OCI-LY7 (cell line): ENCODE measurements at regions not wholly inside any gene's neighbourhood (a gene's known extent, or its start where the extent isn't known, plus 50 kb on each side); places are given as distances from the start of the nearest gene placed in this dataset.

Experiments
- BruUV-seq: library from RNA; stranded (reverse); fragments of 400-500 nt; replicated peaks from 2 replicates; lab custom pipeline; 2021; lab: Mats Ljungman, UMichigan
- CTCF ChIA-PET: fragments of 300-600 bp; sonication (Branson Sonifier 250); formaldehyde crosslinking; loops from one replicate; lab custom pipeline; 2022; ENCODE audit warnings: antibody characterized with exemption; ENCODE audit not compliant: unreplicated experiment; lab: Charles Lee
- POLR2A ChIA-PET: fragments of 300-600 bp; sonication (Branson Sonifier 250); formaldehyde crosslinking; loops from one replicate; lab custom pipeline; 2022; ENCODE audit warnings: antibody characterized with exemption; lab: Charles Lee
- DNase-seq: peaks from one replicate; pipeline ENCODE4 v3.0.0-alpha.2; 2015; ENCODE audit warnings: low spot score
- H2AFZ ChIP-seq: fragments of 200-600 bp; sonication (generic), shearing (Covaris generic); 2 replicates; pipeline ENCODE4 v1.6.1; 2014; ENCODE audit warnings: mild to moderate bottlenecking, antibody characterized with exemption, low read length, moderate library complexity
- H3K27ac ChIP-seq: fragments of 200-600 bp; sonication (generic); 2 replicates; pipeline ENCODE4 v1.5.1; 2014; ENCODE audit warnings: mixed run types, low read depth, mild to moderate bottlenecking, moderate library complexity, low read length, inconsistent platforms; ENCODE audit not compliant: poor library complexity, severe bottlenecking
- H3K36me3 ChIP-seq: fragments of 200-600 bp; sonication (generic); 2 replicates; pipeline ENCODE4 v1.6.1; 2014; ENCODE audit warnings: mild to moderate bottlenecking, antibody characterized with exemption, low read length, moderate library complexity, mixed read lengths; ENCODE audit not compliant: insufficient read depth
- H3K4me1 ChIP-seq: fragments of 200-600 bp; sonication (generic); 2 replicates; pipeline ENCODE4 v1.5.1; 2014; ENCODE audit warnings: mild to moderate bottlenecking, low read length; ENCODE audit not compliant: insufficient read depth, poor library complexity, severe bottlenecking
- H3K4me2 ChIP-seq: fragments of 200-600 bp; sonication (generic); 2 replicates; pipeline ENCODE4 v1.6.1; 2014; ENCODE audit warnings: mild to moderate bottlenecking, low read length
- H3K4me3 ChIP-seq: fragments of 200-600 bp; sonication (generic); 2 replicates; pipeline ENCODE4 v1.5.1; 2014; ENCODE audit warnings: mild to moderate bottlenecking, low read depth, low read length; ENCODE audit not compliant: poor library complexity, severe bottlenecking
- H3K79me2 ChIP-seq: fragments of 200-600 bp; sonication (generic); 2 replicates; pipeline ENCODE4 v1.6.1; 2016; ENCODE audit warnings: low read depth, mild to moderate bottlenecking, low read length, moderate library complexity, mixed read lengths; ENCODE audit not compliant: insufficient read depth
- H3K9me2 ChIP-seq: fragments of 200-600 bp; sonication (generic); 2 replicates; pipeline ENCODE4 v1.6.1; 2016; ENCODE audit warnings: mild to moderate bottlenecking, low read length, mixed read lengths; ENCODE audit not compliant: insufficient read depth
- H3K9me3 ChIP-seq: fragments of 200-600 bp; sonication (generic); 2 replicates; pipeline ENCODE4 v1.6.1; 2014; ENCODE audit warnings: mild to moderate bottlenecking, mixed run types, low read length, mixed read lengths
- H4K20me1 ChIP-seq: fragments of 200-600 bp; sonication (generic); 2 replicates; pipeline ENCODE4 v1.6.1; 2014; ENCODE audit warnings: mild to moderate bottlenecking, antibody characterized with exemption, low read length, moderate library complexity, mixed read lengths; ENCODE audit not compliant: insufficient read depth
- CTCF ChIP-seq: fragments of 200-600 bp; sonication (generic); conservative IDR thresholded peaks from 2 replicates; pipeline ENCODE4 v1.5.1; 2014; ENCODE audit warnings: mild to moderate bottlenecking, antibody characterized with exemption, low read length, moderate library complexity, mixed read lengths
- EZH2phosphoT487 ChIP-seq: fragments of 200-600 bp; sonication (generic); IDR thresholded peaks from 2 replicates; pipeline ENCODE4 v1.6.1; 2018; ENCODE audit warnings: low read depth, borderline replicate concordance, mild to moderate bottlenecking, mixed run types, antibody characterized with exemption, low read length, moderate library complexity, mixed read lengths
- intact Hi-C: fragments of 100-400 bp; cut with micrococcal nuclease; formaldehyde crosslinking; loops from one replicate; pipeline ENCODE4 v1.10.0; 2022; ENCODE audit not compliant: unreplicated experiment

- H2AFZ ChIP-seq = no peak overlapping the region
- CTCF ChIA-PET = no interaction called here
- no peaks in the 10 kb centered on the region for H3K9me2 ChIP-seq
- DNase-seq = no peak
- H3K4me3 ChIP-seq = no peak overlapping the region
- H3K27ac ChIP-seq = no peak overlapping the region
- H3K79me2 ChIP-seq = no peaks in the 10 kb centered on the region
- intact Hi-C loops = no loop called here
- TF ChIP-seq EZH2phosphoT487 (no peak), CTCF (no peak)
- H3K4me1 ChIP-seq = peaks cover 16% of the 10 kb centered on the region
- no TSS peak for BruUV-seq
- H4K20me1 ChIP-seq = no peaks in the 10 kb centered on the region
- H3K9me3 ChIP-seq = no peaks in the 10 kb centered on the region
- POLR2A ChIA-PET = no interaction called here
- H3K4me2 ChIP-seq = no peak overlapping the region
- H3K36me3 ChIP-seq = no peaks in the 10 kb centered on the region
These were observed 230.0 kb upstream of the EGLN3 start for GRCh38 chr14:34180869-34181268.

- POLR2A ChIA-PET = no interaction called here
These were observed 229.6 kb upstream of the EGLN3 start for GRCh38 chr14:34180434-34180833.

GRCh38 chr14:34179727-34180126, 228.9 kb upstream of the EGLN3 start:
- Histone ChIP-seq H3K79me2 (no peaks in the 10 kb centered on the region), H3K27ac (no peak overlapping the region), H4K20me1 (no peaks in the 10 kb centered on the region), H3K4me3 (no peak overlapping the region), H3K9me2 (no peaks in the 10 kb centered on the region), H2AFZ (no peak overlapping the region), H3K4me1 (peaks cover 27% of the 10 kb centered on the region), H3K9me3 (no peaks in the 10 kb centered on the region), H3K4me2 (no peak overlapping the region), H3K36me3 (no peaks in the 10 kb centered on the region)
- ChIA-PET POLR2A (no interaction called here), CTCF (no interaction called here)
- no TSS peak for BruUV-seq
- no peak for DNase-seq
- intact Hi-C loops = no loop called here
- TF ChIP-seq EZH2phosphoT487 (no peak), CTCF (no peak)

More at GRCh38 chr14:34180434-34180833, 229.6 kb upstream of the EGLN3 start:
- Histone ChIP-seq H2AFZ (no peak overlapping the region), H3K9me2 (no peaks in the 10 kb centered on the region), H3K36me3 (no peaks in the 10 kb centered on the region), H3K9me3 (no peaks in the 10 kb centered on the region), H3K27ac (no peak overlapping the region), H3K4me1 (peaks cover 20% of the 10 kb centered on the region), H3K79me2 (no peaks in the 10 kb centered on the region), H3K4me2 (no peak overlapping the region), H3K4me3 (no peak overlapping the region), H4K20me1 (no peaks in the 10 kb centered on the region)
- BruUV-seq = no TSS peak
- no peak for DNase-seq
- intact Hi-C loops = no loop called here
- CTCF ChIA-PET = no interaction called here
- no peak for TF ChIP-seq EZH2phosphoT487
- TF ChIP-seq CTCF = no peak
